ENCODE measurements at regions not wholly inside any gene's neighbourhood (a gene's known extent, or its start where the extent isn't known, plus 50 kb on each side); places are given as distances from the start of the nearest gene placed in this dataset.

DNA sequence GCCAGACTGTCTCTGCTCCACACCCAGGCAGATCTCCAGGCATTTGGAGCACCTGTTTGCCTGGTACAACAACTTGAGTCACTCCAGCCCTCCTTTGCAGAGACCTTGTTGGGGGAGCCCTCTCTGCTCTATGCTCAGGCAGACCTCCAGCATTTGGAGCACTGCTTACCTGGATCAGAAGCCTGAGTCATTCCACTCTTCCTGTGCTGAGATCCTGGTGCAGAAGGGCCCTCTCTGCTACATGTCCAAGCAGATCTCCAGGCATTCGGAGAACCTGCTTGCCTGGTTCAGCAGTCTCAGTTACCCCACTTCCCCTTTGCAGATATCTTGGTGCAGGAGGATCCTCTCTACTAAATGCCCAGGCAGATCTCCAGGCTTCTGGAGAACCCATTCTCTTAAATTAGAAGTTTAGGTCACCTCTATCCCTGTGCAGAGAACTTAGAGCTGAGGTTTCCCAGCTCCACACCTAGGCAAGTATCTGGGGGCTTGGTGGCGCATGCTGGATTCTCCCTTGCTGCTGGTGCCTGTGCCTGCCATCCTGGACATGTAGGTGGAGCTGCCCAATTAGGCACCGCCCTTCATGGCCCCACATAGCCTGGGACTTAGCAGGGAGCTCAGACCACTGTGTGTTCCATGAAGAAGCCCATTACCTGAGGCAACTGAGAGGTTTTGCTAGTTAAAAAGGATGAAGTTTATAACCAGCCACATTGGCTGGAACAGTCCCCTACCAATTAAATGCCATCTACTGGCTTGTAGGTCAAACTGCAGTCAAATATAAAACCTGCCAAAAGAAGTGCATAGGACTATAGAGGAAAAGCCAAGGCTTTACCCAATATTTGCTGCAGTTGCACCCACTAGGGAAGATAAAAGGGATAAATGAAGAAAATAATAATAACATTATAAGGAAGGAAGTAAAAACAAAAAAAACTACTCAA lies 97.6 kb upstream of the SLITRK6 start:
- Histone ChIP-seq H3K4me1 (no peaks in the 10 kb centered on the region), H3K4me3 (no peak overlapping the region), H3K4me2 (no peak overlapping the region), H2AFZ (replicated peaks) (peak overlapping the region; percentile 82), H3K79me2 (ENCODE audit: low read depth) (no peaks in the 10 kb centered on the region), H3F3A (ENCODE audit: low read depth) (no peaks in the 10 kb centered on the region), H3K27ac (no peak overlapping the region), H3K9ac (no peak overlapping the region), H4K20me1 (ENCODE audit: low read depth) (no peaks in the 10 kb centered on the region), H3K9me3 (ENCODE audit: low read depth) (no peaks in the 10 kb centered on the region), H3K36me3 (no peaks in the 10 kb centered on the region), H3K27me3 (no peaks in the 10 kb centered on the region)
- TF ChIP-seq EZH2 (IDR thresholded peaks at IDR 0.05): no peak
- TF ChIP-seq, protein P1, sequence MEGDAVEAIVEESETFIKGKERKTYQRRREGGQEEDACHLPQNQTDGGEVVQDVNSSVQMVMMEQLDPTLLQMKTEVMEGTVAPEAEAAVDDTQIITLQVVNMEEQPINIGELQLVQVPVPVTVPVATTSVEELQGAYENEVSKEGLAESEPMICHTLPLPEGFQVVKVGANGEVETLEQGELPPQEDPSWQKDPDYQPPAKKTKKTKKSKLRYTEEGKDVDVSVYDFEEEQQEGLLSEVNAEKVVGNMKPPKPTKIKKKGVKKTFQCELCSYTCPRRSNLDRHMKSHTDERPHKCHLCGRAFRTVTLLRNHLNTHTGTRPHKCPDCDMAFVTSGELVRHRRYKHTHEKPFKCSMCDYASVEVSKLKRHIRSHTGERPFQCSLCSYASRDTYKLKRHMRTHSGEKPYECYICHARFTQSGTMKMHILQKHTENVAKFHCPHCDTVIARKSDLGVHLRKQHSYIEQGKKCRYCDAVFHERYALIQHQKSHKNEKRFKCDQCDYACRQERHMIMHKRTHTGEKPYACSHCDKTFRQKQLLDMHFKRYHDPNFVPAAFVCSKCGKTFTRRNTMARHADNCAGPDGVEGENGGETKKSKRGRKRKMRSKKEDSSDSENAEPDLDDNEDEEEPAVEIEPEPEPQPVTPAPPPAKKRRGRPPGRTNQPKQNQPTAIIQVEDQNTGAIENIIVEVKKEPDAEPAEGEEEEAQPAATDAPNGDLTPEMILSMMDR (IDR thresholded peaks at IDR 0.05): peak; percentile 50
- no peaks in the 10 kb centered on the region for H3K36me3 Mint-ChIP-seq
- H3K27ac Mint-ChIP-seq: no peak overlapping the region
- H3K9me3 Mint-ChIP-seq: no peaks in the 10 kb centered on the region
- no peaks in the 10 kb centered on the region for H3K4me1 Mint-ChIP-seq
- no peak overlapping the region for H3K4me3 Mint-ChIP-seq
- H3K27me3 Mint-ChIP-seq (ENCODE audit: insufficient read depth, low read depth): no peaks in the 10 kb centered on the region
- peak; percentile 3 for DNase-seq (ENCODE audit: low spot score)

DNA sequence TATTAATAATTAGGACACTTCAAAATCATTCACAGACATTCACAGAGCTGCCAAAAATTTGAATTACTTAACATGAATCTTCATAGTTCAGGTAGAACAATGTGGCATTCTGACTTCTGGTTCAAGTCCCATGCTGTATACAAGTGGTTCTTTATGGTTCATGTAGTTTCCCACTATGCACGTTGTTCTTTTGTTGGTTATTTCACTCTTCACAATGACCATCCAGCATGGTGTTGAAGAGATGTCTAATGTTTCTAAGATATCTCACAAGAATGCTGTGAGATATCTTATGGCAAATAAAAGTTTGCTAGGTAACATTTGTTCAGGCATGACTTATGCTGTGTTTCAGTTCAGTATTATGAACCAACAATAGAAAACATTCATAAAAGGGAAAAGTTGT lies 88.2 kb upstream of the SLITRK6 start:
- no peaks in the 10 kb centered on the region for H4K20me1 ChIP-seq (ENCODE audit: low read depth)
- no peaks in the 10 kb centered on the region for H3K36me3 Mint-ChIP-seq
- H2AFZ ChIP-seq (replicated peaks): no peak overlapping the region
- H3K4me1 ChIP-seq: no peaks in the 10 kb centered on the region
- no peak for DNase-seq (ENCODE audit: low spot score)
- no peak overlapping the region for H3K4me3 Mint-ChIP-seq
- H3K9me3 ChIP-seq (ENCODE audit: low read depth): no peaks in the 10 kb centered on the region
- no peaks in the 10 kb centered on the region for H3K27me3 ChIP-seq
- no peak overlapping the region for H3K27ac Mint-ChIP-seq
- TF ChIP-seq EZH2phosphoT487 (IDR thresholded peaks at IDR 0.05): no peak
- no peak overlapping the region for H3K9ac ChIP-seq
- peaks cover 5% of the 10 kb centered on the region for H3K4me1 Mint-ChIP-seq
- no peak overlapping the region for H3K27ac ChIP-seq
- H3K4me3 ChIP-seq: no peak overlapping the region
- H3K9me3 Mint-ChIP-seq: no peaks in the 10 kb centered on the region
- H3K27me3 Mint-ChIP-seq (ENCODE audit: insufficient read depth, low read depth): peaks cover 2% of the 10 kb centered on the region
- no peaks in the 10 kb centered on the region for H3K36me3 ChIP-seq
- H3K4me2 ChIP-seq: no peak overlapping the region
- no peaks in the 10 kb centered on the region for H3F3A ChIP-seq (ENCODE audit: low read depth)
- H3K79me2 ChIP-seq (ENCODE audit: low read depth): no peaks in the 10 kb centered on the region

DNA sequence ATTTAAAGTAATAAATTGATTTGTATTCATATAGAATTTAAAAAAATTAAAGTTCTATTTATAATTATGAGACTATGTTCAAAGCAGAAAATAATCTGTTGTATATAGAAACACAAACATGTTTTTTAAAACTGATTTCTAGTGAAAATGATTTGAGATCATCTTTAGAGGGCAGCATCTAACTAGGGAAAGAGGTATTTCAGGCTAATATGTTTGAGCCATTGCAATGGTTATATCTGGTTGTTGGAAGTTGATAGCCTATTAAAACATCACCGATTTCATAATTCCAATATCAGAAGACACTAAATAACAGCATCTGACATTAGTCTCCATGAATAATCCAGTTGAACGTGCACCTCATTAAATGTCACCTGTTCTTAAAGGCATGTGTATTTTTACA lies 79.8 kb upstream of the SLITRK6 start:
- Histone ChIP-seq H3K36me3 (no peaks in the 10 kb centered on the region), H3K4me2 (no peak overlapping the region), H3K4me1 (no peaks in the 10 kb centered on the region), H3K9ac (no peak overlapping the region), H3K27ac (no peak overlapping the region), H3K79me2 (ENCODE audit: low read depth) (no peaks in the 10 kb centered on the region), H2AFZ (replicated peaks) (no peak overlapping the region), H3K4me3 (no peak overlapping the region), H3F3A (ENCODE audit: low read depth) (no peaks in the 10 kb centered on the region), H3K9me3 (ENCODE audit: low read depth) (no peaks in the 10 kb centered on the region), H3K27me3 (no peaks in the 10 kb centered on the region), H4K20me1 (ENCODE audit: low read depth) (no peaks in the 10 kb centered on the region)
- H3K36me3 Mint-ChIP-seq: no peaks in the 10 kb centered on the region
- no peak overlapping the region for H3K4me3 Mint-ChIP-seq
- no peaks in the 10 kb centered on the region for H3K9me3 Mint-ChIP-seq
- no peaks in the 10 kb centered on the region for H3K4me1 Mint-ChIP-seq
- H3K27ac Mint-ChIP-seq: no peak overlapping the region
- no peak for DNase-seq (ENCODE audit: low spot score)
- no peak for TF ChIP-seq EZH2phosphoT487 (IDR thresholded peaks at IDR 0.05)
- TF ChIP-seq, protein P1 (IDR thresholded peaks at IDR 0.05): peak; percentile 15
- no peaks in the 10 kb centered on the region for H3K27me3 Mint-ChIP-seq (ENCODE audit: insufficient read depth, low read depth)

DNA sequence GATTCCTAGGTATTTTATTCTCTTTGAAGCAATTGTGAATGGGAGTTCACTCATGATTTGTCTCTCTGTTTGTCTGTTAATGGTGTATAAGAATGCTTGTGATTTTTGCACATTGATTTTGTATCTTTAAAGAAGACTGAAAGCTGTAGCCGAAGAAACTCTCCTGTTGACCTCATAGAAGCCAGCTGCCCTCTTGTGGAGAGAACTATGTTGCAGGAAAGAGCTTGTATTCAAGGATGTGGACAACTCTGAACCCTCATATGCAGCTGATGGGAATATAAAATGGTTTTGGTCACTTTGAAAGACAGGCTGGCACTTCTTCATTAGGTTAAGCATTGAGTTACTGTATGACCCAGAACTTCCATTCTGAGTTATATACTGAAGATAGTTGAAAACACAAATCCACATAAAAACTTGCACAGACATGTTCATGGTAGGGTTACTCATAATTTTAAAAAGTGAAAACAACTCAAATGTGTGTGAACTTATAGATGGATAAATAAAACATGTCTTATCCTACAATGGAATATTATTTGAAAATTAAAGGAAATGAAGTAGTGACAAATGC lies 65.8 kb upstream of the SLITRK6 start:
- H3K4me3 Mint-ChIP-seq: no peak overlapping the region
- peaks cover 2% of the 10 kb centered on the region for H3K9me3 Mint-ChIP-seq
- Histone ChIP-seq H3K27ac (no peak overlapping the region), H3K36me3 (no peaks in the 10 kb centered on the region), H2AFZ (replicated peaks) (no peak overlapping the region), H3K4me3 (no peak overlapping the region), H3K27me3 (no peaks in the 10 kb centered on the region), H3K4me1 (no peaks in the 10 kb centered on the region), H4K20me1 (ENCODE audit: low read depth) (no peaks in the 10 kb centered on the region), H3K4me2 (no peak overlapping the region), H3K9ac (no peak overlapping the region), H3K9me3 (ENCODE audit: low read depth) (no peaks in the 10 kb centered on the region), H3K79me2 (ENCODE audit: low read depth) (no peaks in the 10 kb centered on the region), H3F3A (ENCODE audit: low read depth) (no peaks in the 10 kb centered on the region)
- TF ChIP-seq, protein P1 (IDR thresholded peaks at IDR 0.05): peak; percentile 62
- TF ChIP-seq EZH2phosphoT487 (IDR thresholded peaks at IDR 0.05): no peak
- H3K27me3 Mint-ChIP-seq (ENCODE audit: insufficient read depth, low read depth): peaks cover 3% of the 10 kb centered on the region
- peak; percentile 58 for DNase-seq (ENCODE audit: low spot score)
- no peaks in the 10 kb centered on the region for H3K36me3 Mint-ChIP-seq
- no peaks in the 10 kb centered on the region for H3K4me1 Mint-ChIP-seq
- no peak overlapping the region for H3K27ac Mint-ChIP-seq

Data from neural progenitor cell (in vitro differentiated cells).